BE2C (cell line): ENCODE measurements at regions not wholly inside any gene's neighbourhood (a gene's known extent, or its start where the extent isn't known, plus 50 kb on each side); places are given as distances from the start of the nearest gene placed in this dataset.

Experiments used
- DNase-seq: peaks from one replicate; pipeline ENCODE4 v3.0.0-alpha.2; 2020
- H3K27me3 ChIP-seq: fragments of 250-450 bp; sonication (Bioruptor Pico); 2 replicates; pipeline ENCODE4 v1.5.1; 2020; ENCODE audit warnings: mild to moderate bottlenecking
- H3K36me3 ChIP-seq: fragments of 250-450 bp; sonication (Bioruptor Pico); 2 replicates; pipeline ENCODE4 v1.5.1; 2020; ENCODE audit warnings: mild to moderate bottlenecking
- H3K4me1 ChIP-seq: fragments of 250-450 bp; sonication (Bioruptor Pico); 2 replicates; pipeline ENCODE4 v1.5.1; 2020
- H3K4me3 ChIP-seq: 2 replicates; pipeline ENCODE4 v1.5.1; 2011; ENCODE audit warnings: low read depth, low read length
- H3K9me3 ChIP-seq: fragments of 250-450 bp; sonication (Bioruptor Pico); 2 replicates; pipeline ENCODE4 v1.5.1; 2020
- TF ChIP-seq, protein P1 (sequence below): IDR thresholded peaks from 2 replicates; pipeline ENCODE4 v1.5.1; 2012; ENCODE audit warnings: mild to moderate bottlenecking, low read depth, low read length

DNA sequence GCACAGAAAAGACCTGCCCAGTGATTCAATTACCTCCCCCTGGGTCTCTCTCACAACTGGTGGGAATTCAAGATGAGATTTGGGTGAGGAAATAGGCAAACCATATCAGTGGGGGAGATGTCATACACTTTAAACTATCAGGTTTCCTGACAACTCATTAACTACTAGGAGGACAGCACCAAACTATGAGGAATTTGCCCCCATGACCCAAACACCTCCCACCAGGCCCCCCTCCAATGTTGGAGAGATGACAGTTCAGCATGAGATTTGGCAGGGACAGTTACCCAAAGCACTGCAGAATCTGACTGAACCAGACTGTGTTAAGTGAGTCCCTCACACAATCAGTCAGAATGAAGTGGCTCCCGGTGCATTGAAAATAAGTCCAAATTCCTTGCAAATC is 148.0 kb downstream of the TTLL2 start:
- Histone ChIP-seq H3K9me3 (no peaks in the 10 kb centered on the region), H3K36me3 (no peaks in the 10 kb centered on the region), H3K27me3 (no peaks in the 10 kb centered on the region), H3K4me3 (no peak overlapping the region), H3K4me1 (0 out of 2 replicates have a peak, but pooled peaks cover 4% of the 10 kb centered on the region)
- TF ChIP-seq, protein P1, sequence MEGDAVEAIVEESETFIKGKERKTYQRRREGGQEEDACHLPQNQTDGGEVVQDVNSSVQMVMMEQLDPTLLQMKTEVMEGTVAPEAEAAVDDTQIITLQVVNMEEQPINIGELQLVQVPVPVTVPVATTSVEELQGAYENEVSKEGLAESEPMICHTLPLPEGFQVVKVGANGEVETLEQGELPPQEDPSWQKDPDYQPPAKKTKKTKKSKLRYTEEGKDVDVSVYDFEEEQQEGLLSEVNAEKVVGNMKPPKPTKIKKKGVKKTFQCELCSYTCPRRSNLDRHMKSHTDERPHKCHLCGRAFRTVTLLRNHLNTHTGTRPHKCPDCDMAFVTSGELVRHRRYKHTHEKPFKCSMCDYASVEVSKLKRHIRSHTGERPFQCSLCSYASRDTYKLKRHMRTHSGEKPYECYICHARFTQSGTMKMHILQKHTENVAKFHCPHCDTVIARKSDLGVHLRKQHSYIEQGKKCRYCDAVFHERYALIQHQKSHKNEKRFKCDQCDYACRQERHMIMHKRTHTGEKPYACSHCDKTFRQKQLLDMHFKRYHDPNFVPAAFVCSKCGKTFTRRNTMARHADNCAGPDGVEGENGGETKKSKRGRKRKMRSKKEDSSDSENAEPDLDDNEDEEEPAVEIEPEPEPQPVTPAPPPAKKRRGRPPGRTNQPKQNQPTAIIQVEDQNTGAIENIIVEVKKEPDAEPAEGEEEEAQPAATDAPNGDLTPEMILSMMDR: no peak
- no peak for DNase-seq

- H3K27me3 ChIP-seq: no peaks in the 10 kb centered on the region
- H3K9me3 ChIP-seq: no peaks in the 10 kb centered on the region
- H3K4me3 ChIP-seq: no peak overlapping the region
- TF ChIP-seq, protein P1: no peak
- no peak for DNase-seq
- H3K4me1 ChIP-seq: 0 out of 2 replicates have a peak, but pooled peaks cover 4% of the 10 kb centered on the region
- no peaks in the 10 kb centered on the region for H3K36me3 ChIP-seq
These were observed 149.3 kb downstream of the TTLL2 start for GRCh38 chr6:167474171-167474570.

DNA sequence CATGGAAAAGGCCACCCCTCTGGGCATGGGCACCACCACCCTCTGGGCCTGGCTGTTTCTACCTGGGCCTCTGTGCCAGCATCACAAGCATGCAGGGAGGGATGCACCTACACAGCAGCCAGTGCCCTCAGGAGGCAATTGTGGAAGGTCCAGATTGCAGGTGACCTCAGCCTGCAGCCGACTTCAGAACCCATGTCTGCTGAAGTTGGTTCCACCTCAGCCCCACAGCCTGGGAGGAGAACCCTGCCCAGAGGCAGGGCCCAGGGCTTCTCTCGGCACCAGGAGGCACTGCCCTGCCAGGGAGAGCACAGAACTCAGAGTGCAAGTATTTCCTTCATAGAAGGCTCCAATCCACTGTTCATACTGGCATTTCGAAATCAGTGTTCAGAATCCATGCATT is 149.8 kb downstream of the TTLL2 start:
- H3K4me1 ChIP-seq: 0 out of 2 replicates have a peak, but pooled peaks cover 2% of the 10 kb centered on the region
- DNase-seq: no peak
- TF ChIP-seq, protein P1: no peak
- H3K27me3 ChIP-seq: no peaks in the 10 kb centered on the region
- H3K36me3 ChIP-seq: no peaks in the 10 kb centered on the region
- H3K4me3 ChIP-seq: no peak overlapping the region
- no peaks in the 10 kb centered on the region for H3K9me3 ChIP-seq

GRCh38 chr6:167475947-167476346 is 151.1 kb downstream of the TTLL2 start:
- TF ChIP-seq, protein P1: no peak
- Histone ChIP-seq H3K27me3 (no peaks in the 10 kb centered on the region), H3K36me3 (no peaks in the 10 kb centered on the region), H3K9me3 (no peaks in the 10 kb centered on the region), H3K4me1 (no peaks in the 10 kb centered on the region), H3K4me3 (no peak overlapping the region)
- no peak for DNase-seq

DNA sequence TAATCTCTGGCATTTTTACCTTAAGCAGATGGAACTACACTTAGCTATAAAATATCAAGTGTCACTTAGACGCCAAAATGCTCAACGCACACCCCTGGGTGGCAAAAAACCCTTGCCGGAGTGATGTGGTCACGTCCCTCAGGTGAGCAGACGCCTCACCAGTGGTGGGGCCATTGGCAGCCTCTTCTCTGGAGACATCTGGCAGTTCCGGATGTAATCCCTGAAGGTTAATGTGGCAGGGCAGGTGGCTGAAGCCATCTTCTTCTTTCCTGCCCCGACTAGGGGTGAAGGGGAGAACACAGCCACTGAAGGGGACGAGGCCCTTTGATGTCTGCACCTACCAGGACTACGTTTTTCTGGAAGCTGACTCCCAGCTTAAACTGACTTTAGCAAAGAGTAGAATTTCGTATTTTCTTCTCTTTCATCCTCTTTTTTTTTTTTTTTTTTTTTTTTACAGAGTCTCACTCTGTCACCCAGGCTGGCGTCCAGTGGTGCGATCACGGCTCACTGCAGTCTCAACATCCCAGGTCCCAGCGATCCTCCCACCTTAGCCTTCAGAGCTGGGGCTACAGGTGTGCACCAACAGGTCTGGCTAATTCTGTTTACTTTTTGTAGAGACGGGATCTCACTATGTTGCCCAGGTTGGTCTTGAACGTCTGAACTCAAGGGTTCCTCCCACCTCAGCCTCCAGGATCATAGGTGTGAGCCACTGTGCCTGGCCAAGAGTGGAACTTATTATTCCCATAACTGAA is 152.1 kb downstream of the TTLL2 start:
- H3K27me3 ChIP-seq: no peaks in the 10 kb centered on the region
- no peaks in the 10 kb centered on the region for H3K4me1 ChIP-seq
- no peaks in the 10 kb centered on the region for H3K36me3 ChIP-seq
- no peak for DNase-seq
- TF ChIP-seq, protein P1: no peak
- no peaks in the 10 kb centered on the region for H3K9me3 ChIP-seq
- H3K4me3 ChIP-seq: no peak overlapping the region

GRCh38 chr6:167477688-167478087 is 152.8 kb downstream of the TTLL2 start:
- no peak overlapping the region for H3K4me3 ChIP-seq
- H3K4me1 ChIP-seq: no peaks in the 10 kb centered on the region
- TF ChIP-seq, protein P1: no peak
- no peak for DNase-seq
- no peaks in the 10 kb centered on the region for H3K36me3 ChIP-seq
- no peaks in the 10 kb centered on the region for H3K9me3 ChIP-seq
- H3K27me3 ChIP-seq: no peaks in the 10 kb centered on the region
